H1 (cell line): ENCODE measurements at regions not wholly inside any gene's neighbourhood (a gene's known extent, or its start where the extent isn't known, plus 50 kb on each side); places are given as distances from the start of the nearest gene placed in this dataset.

ENCODE experiments used
- CTCF ChIA-PET: fragments of 300-600 bp; sonication (Branson Sonifier 250); formaldehyde crosslinking; loops from one replicate; lab custom pipeline; 2021; ENCODE audit not compliant: partially characterized antibody; lab: Charles Lee
- POLR2A ChIA-PET: fragments of 300-600 bp; sonication (Branson Sonifier 250); formaldehyde crosslinking; loops from one replicate; lab custom pipeline; 2021; ENCODE audit warnings: inconsistent platforms; ENCODE audit not compliant: partially characterized antibody; lab: Charles Lee
- DNase-seq, 2 experiments: peaks; one replicate each; pipeline versions ENCODE4 v3.0.0 to v3.0.0-alpha.2; 2010 to 2022; ENCODE audit warnings: low spot score in 2 of 2, low read depth in 1 of 2, mixed read lengths in 1 of 2
- FAIRE-seq: peaks from 2 replicates; lab custom pipeline; 2011; peaks lifted over from hg19 to GRCh38; lab: Jason Lieb, UNC
- H2AFZ ChIP-seq: 2 replicates; pipeline ENCODE4 v1.8.1; 2012; ENCODE audit warnings: low read length, inconsistent platforms
- H2AK5ac ChIP-seq: 2 replicates; pipeline ENCODE4 v1.6.1; 2013; ENCODE audit warnings: low read depth, low read length
- H2BK120ac ChIP-seq: replicated peaks from 2 replicates; pipeline ENCODE3; 2013; ENCODE audit warnings: low read depth, low read length, inconsistent platforms
- H2BK12ac ChIP-seq: 2 replicates; pipeline ENCODE4 v1.6.1; 2013; ENCODE audit warnings: low read depth, low read length
- H2BK15ac ChIP-seq: 2 replicates; pipeline ENCODE4 v1.6.1; 2013; ENCODE audit warnings: low read length
- H2BK20ac ChIP-seq: 2 replicates; pipeline ENCODE4 v1.6.1; 2013; ENCODE audit warnings: low read length
- H2BK5ac ChIP-seq: 2 replicates; pipeline ENCODE4 v1.6.1; 2013; ENCODE audit warnings: low read depth, low read length
- H3K14ac ChIP-seq: 2 replicates; pipeline ENCODE4 v1.6.1; 2013; ENCODE audit warnings: inconsistent platforms; ENCODE audit not compliant: insufficient read length
- H3K18ac ChIP-seq: 2 replicates; pipeline ENCODE4 v1.6.1; 2013; ENCODE audit warnings: low read length; ENCODE audit errors: extremely low read depth
- H3K23ac ChIP-seq: 2 replicates; pipeline ENCODE4 v1.6.1; 2013; ENCODE audit warnings: inconsistent platforms; ENCODE audit not compliant: insufficient read length
- H3K23me2 ChIP-seq: 2 replicates; pipeline ENCODE4 v1.6.1; 2013; ENCODE audit warnings: low read depth, low read length
- H3K27ac ChIP-seq: 2 replicates; pipeline ENCODE4 v1.6.1; 2011; ENCODE audit warnings: low read depth, low read length, inconsistent platforms
- H3K27me3 ChIP-seq, 4 experiments: replicated peaks in 1 of 4; 1 replicate in 1 of 4; 2 replicates in 3 of 4; pipeline versions ENCODE4 v1.6.1 to v1.8.1; 2011 to 2013; ENCODE audit warnings: low read length in 3 of 4, mild to moderate bottlenecking in 3 of 4, inconsistent platforms in 2 of 4, mixed read lengths in 2 of 4, moderate library complexity in 1 of 4; ENCODE audit not compliant: control insufficient read depth in 3 of 4, insufficient read depth in 3 of 4; ENCODE audit errors: extremely low read depth in 1 of 4
- H3K36me3 ChIP-seq, 4 experiments: 2 replicates each; pipeline versions ENCODE4 v1.6.1 to v1.8.1; 2011 to 2013; ENCODE audit warnings: mild to moderate bottlenecking in 4 of 4, low read length in 3 of 4, moderate library complexity in 2 of 4, control low read depth in 1 of 4, inconsistent platforms in 1 of 4; ENCODE audit not compliant: insufficient read depth in 4 of 4, control insufficient read depth in 2 of 4
- H3K4ac ChIP-seq: replicated peaks from 2 replicates; pipeline ENCODE3; 2013; ENCODE audit warnings: low read length, low read depth, mixed read lengths, inconsistent platforms; ENCODE audit not compliant: insufficient read length
- H3K4me1 ChIP-seq, 4 experiments: replicated peaks in 1 of 4; 1 replicate in 1 of 4; 2 replicates in 3 of 4; pipeline versions ENCODE4 v1.6.1 to v1.8.1; 2011 to 2013; ENCODE audit warnings: low read length in 3 of 4, inconsistent platforms in 2 of 4, mixed read lengths in 1 of 4; ENCODE audit not compliant: insufficient read depth in 4 of 4, control insufficient read depth in 3 of 4
- H3K4me2 ChIP-seq, 2 experiments: 2 replicates each; pipeline versions ENCODE4 v1.6.1 to v1.8.1; 2011 to 2013; ENCODE audit warnings: low read depth in 2 of 2, low read length in 2 of 2, control low read depth in 1 of 2, inconsistent platforms in 1 of 2, mild to moderate bottlenecking in 1 of 2; ENCODE audit not compliant: insufficient read depth in 1 of 2
- H3K4me3 ChIP-seq, 4 experiments: fragments of 200-600, 300-600 bp in 1 of 4; sonication (generic), shearing (Covaris generic), sonication (Bioruptor Twin) in 1 of 4; 2 replicates each; pipeline versions ENCODE4 v1.5.1 to v1.8.1; 2011 to 2016; ENCODE audit warnings: low read length in 4 of 4, low read depth in 3 of 4, control low read depth in 2 of 4, inconsistent platforms in 2 of 4, mild to moderate bottlenecking in 2 of 4, mixed read lengths in 1 of 4, moderate library complexity in 1 of 4; ENCODE audit not compliant: insufficient read depth in 2 of 4; ENCODE audit errors: extremely low read depth in 1 of 4
- H3K56ac ChIP-seq: replicated peaks from 2 replicates; pipeline ENCODE3; 2013; ENCODE audit warnings: low read depth, mild to moderate bottlenecking, mixed read lengths, low read length, inconsistent platforms; ENCODE audit not compliant: insufficient read length
- H3K79me1 ChIP-seq: 2 replicates; pipeline ENCODE4 v1.6.1; 2013; ENCODE audit warnings: low read depth, low read length, control low read depth
- H3K79me2 ChIP-seq, 2 experiments: 2 replicates each; pipeline versions ENCODE4 v1.6.1 to v1.8.1; 2012 to 2013; ENCODE audit warnings: low read length in 2 of 2, mild to moderate bottlenecking in 2 of 2, inconsistent platforms in 1 of 2; ENCODE audit not compliant: insufficient read depth in 2 of 2, control insufficient read depth in 1 of 2
- H3K9ac ChIP-seq, 4 experiments: replicated peaks in 1 of 4; 1 replicate in 1 of 4; 2 replicates in 3 of 4; pipeline versions ENCODE4 v1.6.1 to v1.8.1; 2011 to 2013; ENCODE audit warnings: low read depth in 3 of 4, low read length in 3 of 4, control low read depth in 2 of 4, mild to moderate bottlenecking in 2 of 4, moderate library complexity in 2 of 4, inconsistent platforms in 1 of 4; ENCODE audit errors: extremely low read depth in 1 of 4
- H3K9me3 ChIP-seq, 2 experiments: 2 replicates each; pipeline versions ENCODE4 v1.6.1 to v1.8.1; 2012 to 2013; ENCODE audit warnings: mild to moderate bottlenecking in 2 of 2, moderate library complexity in 2 of 2, control low read depth in 1 of 2, inconsistent platforms in 1 of 2, low read depth in 1 of 2, low read length in 1 of 2, mixed read lengths in 1 of 2; ENCODE audit not compliant: insufficient read depth in 2 of 2
- H4K20me1 ChIP-seq, 2 experiments: replicated peaks in 1 of 2; 2 replicates each; pipeline versions ENCODE3 to v1.8.1; 2011 to 2013; ENCODE audit warnings: inconsistent platforms in 2 of 2, low read length in 2 of 2, mild to moderate bottlenecking in 1 of 2; ENCODE audit not compliant: insufficient read depth in 2 of 2, control insufficient read depth in 1 of 2
- H4K5ac ChIP-seq: 2 replicates; pipeline ENCODE4 v1.6.1; 2013; ENCODE audit warnings: low read length, low read depth, mixed read lengths, inconsistent platforms; ENCODE audit not compliant: insufficient read length
- H4K8ac ChIP-seq: 2 replicates; pipeline ENCODE4 v1.8.0; 2013; ENCODE audit warnings: mild to moderate bottlenecking, moderate library complexity, low read length, inconsistent platforms; ENCODE audit not compliant: insufficient read depth; ENCODE audit errors: extremely low read depth
- H4K91ac ChIP-seq: replicated peaks from 2 replicates; pipeline ENCODE3; 2013; ENCODE audit warnings: low read length, mixed read lengths, inconsistent platforms; ENCODE audit not compliant: insufficient read length
- NRF1 ChIP-seq: IDR thresholded peaks from 2 replicates; pipeline ENCODE4 v1.6.1; 2011; ENCODE audit warnings: mild to moderate bottlenecking, low read depth, low read length, improper control_type of control experiment
- WGBS, 2 experiments: shearing (Covaris generic) in 1 of 2; methylation state at CpG; one replicate each; pipeline versions ENCODE4 v1.1.6 to v1.1.7; 2013 to 2015; ENCODE audit warnings: low lambda C conversion rate in 2 of 2, mixed read lengths in 2 of 2, inconsistent platforms in 1 of 2, low coverage in 1 of 2, missing lambda C conversion rate in 1 of 2; ENCODE audit not compliant: insufficient replicate concordance in 2 of 2, insufficient coverage in 1 of 2, insufficient read length in 1 of 2; ENCODE audit errors: extremely low coverage in 1 of 2, missing lambda C conversion rate in 1 of 2; 5-methylcytosine and 5-hydroxymethylcytosine counted together

DNA sequence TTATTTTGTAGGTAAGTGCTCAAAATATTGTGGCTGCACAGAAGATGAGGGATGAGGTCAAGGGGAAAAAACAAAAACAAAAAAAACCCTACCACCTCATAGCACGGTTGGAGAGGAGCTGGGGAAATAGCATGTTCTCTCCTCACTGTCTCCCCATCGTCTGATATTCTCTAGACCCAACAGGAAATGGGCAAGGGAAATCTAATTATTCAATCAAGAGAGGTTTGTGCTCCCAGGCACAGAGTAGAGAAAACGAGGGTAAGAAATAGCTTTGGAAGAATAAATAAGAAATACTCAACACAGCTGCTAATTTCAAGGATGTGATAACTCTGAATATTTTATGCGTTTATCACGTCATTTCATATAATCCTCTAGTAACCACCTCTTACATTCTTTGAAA is 619.2 kb upstream of the GNPDA2 start:
- no peaks in the 10 kb centered on the region for H3K79me2 ChIP-seq
- no peak overlapping the region for H2BK12ac ChIP-seq
- no peak for FAIRE-seq
- ChIA-PET CTCF (interaction anchor here (0.6 kb wide), 1 partner anchor 28 kb away, joined by 3 read pairs; no protein-coding TSS in a partner anchor), POLR2A (no interaction called here)
- H3K27ac ChIP-seq: no peak overlapping the region
- H3K23me2 ChIP-seq: no peaks in the 10 kb centered on the region
- DNase-seq: no peak
- H4K20me1 ChIP-seq: no peaks in the 10 kb centered on the region
- no peak overlapping the region for H3K4me3 ChIP-seq
- no peak overlapping the region for H4K8ac ChIP-seq
- no peaks in the 10 kb centered on the region for H3K9me3 ChIP-seq
- H3K23ac ChIP-seq: no peak overlapping the region
- H2AFZ ChIP-seq: peak overlapping the region; percentile 82; the same call in 1 of the 2 replicates
- no peaks in the 10 kb centered on the region for H3K4me1 ChIP-seq
- no peak overlapping the region for H3K4ac ChIP-seq
- H3K27me3 ChIP-seq: no peaks in the 10 kb centered on the region
- no peak overlapping the region for H3K9ac ChIP-seq
- H4K5ac ChIP-seq: no peak overlapping the region
- no peak overlapping the region for H4K91ac ChIP-seq
- no peak overlapping the region for H3K4me2 ChIP-seq
- WGBS, 2 experiments: 88% methylated on average over 5 of the region's 5 CpGs; no CpG with 5 or more reads in 1 of the 2 experiments
- no peaks in the 10 kb centered on the region for H3K36me3 ChIP-seq
- H3K14ac ChIP-seq: no peak overlapping the region
- no peak overlapping the region for H3K56ac ChIP-seq
- no peak overlapping the region for H2BK15ac ChIP-seq
- TF ChIP-seq NRF1: no peak
- no peak overlapping the region for H2BK120ac ChIP-seq
- no peak overlapping the region for H2AK5ac ChIP-seq
- no peak overlapping the region for H2BK20ac ChIP-seq
- no peak overlapping the region for H3K18ac ChIP-seq
- no peak overlapping the region for H2BK5ac ChIP-seq
- no peaks in the 10 kb centered on the region for H3K79me1 ChIP-seq
